Suprapubic skin (tissue), 4 donors: ENCODE measurements at regions not wholly inside any gene's neighbourhood (a gene's known extent, or its start where the extent isn't known, plus 50 kb on each side); places are given as distances from the start of the nearest gene placed in this dataset.

Experiments
- DNase-seq, 2 donors: peaks; one replicate each; pipeline ENCODE4 v3.0.0-alpha.2; 2019; ENCODE audit warnings: low spot score in 2 of 2
- H3K27ac ChIP-seq: fragments of 200-600 bp; sonication (generic); one replicate; pipeline ENCODE4 v1.5.1; 2019
- H3K27me3 ChIP-seq: fragments of 200-600 bp; sonication (generic); one replicate; pipeline ENCODE4 v1.5.1; 2019
- H3K36me3 ChIP-seq: fragments of 200-600 bp; sonication (generic); one replicate; pipeline ENCODE4 v1.5.1; 2019
- H3K4me1 ChIP-seq: fragments of 200-600 bp; sonication (generic); one replicate; pipeline ENCODE4 v1.5.1; 2019
- H3K4me3 ChIP-seq: fragments of 200-600 bp; sonication (generic); one replicate; pipeline ENCODE4 v1.5.1; 2019; ENCODE audit warnings: mild to moderate bottlenecking
- H3K9me3 ChIP-seq: fragments of 200-600 bp; sonication (generic); one replicate; pipeline ENCODE4 v1.5.1; 2019
- EP300 ChIP-seq: sonication (generic); formaldehyde crosslinking; IDR thresholded peaks from one replicate; pipeline ENCODE4 v1.6.1; 2017; ENCODE audit warnings: antibody characterized with exemption
- POLR2A ChIP-seq, 2 donors: fragments of 450-650 bp; IDR thresholded peaks; one replicate each; pipeline ENCODE4 v1.6.1; 2017; ENCODE audit warnings: antibody characterized with exemption in 2 of 2, mild to moderate bottlenecking in 2 of 2, moderate library complexity in 2 of 2
- POLR2AphosphoS5 ChIP-seq, 3 donors: sonication (generic); formaldehyde crosslinking; IDR thresholded peaks; one replicate each; pipeline ENCODE4 v1.6.1; 2017; ENCODE audit warnings: antibody characterized with exemption in 3 of 3
- WGBS: methylation state at CpG from one replicate; pipeline ENCODE4 v1.1.5; 2018; 5-methylcytosine and 5-hydroxymethylcytosine counted together
- TF ChIP-seq, protein P1 (sequence below), 2 donors: fragments of 200-600 bp in 1 of 2; fragments of 450-650 bp in 1 of 2; sonication (generic) in 1 of 2; IDR thresholded peaks; one replicate each; pipeline ENCODE4 v1.5.1; 2016 to 2019; ENCODE audit warnings: antibody characterized with exemption in 2 of 2, mild to moderate bottlenecking in 1 of 2, moderate library complexity in 1 of 2

DNA sequence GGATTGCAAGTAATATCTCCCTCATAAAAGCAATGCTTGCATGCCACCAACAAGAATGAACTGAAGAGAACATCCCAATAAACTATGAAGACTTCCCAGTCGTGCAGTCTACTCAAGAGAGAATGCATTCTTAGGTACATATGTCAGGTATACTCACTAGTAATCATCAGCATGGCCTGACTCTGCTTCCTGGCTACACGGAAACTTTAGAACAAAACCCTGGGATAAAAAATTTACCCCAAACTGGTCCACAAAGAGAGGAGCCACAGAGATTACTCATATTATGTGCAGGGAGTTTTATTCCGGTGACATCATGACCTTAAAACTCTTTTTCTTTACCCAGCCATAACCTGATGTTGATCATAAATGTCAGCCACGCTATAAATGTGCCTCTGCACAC, 57.5 kb upstream of the PAPPA start:
- no peak for DNase-seq
- WGBS, result 78% methylated on average over 4 of the region's 4 CpGs

DNA sequence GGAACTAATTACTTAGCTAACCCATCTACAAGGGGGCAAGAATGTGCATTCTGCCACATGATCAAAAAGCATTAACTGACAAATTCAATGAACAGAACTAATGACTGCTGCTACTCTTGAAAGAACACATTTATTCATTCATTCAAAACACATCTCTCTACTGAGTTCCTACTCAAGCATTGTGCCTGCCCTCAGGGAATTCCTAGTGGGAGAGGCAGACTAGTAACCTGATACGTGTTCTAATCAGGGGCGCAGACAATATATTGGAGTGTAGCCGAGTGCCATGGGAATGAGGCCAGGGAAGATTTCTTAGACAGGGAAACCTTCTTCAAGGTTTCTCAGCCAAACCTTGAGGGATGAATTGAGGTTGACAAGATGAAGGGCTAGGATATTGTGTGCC, 56.7 kb upstream of the PAPPA start:
- DNase-seq, result no peak
- Histone ChIP-seq H3K27ac (no peak overlapping the region), H3K4me3 (no peak overlapping the region), H3K27me3 (no peaks in the 10 kb centered on the region), H3K4me1 (no peaks in the 10 kb centered on the region), H3K9me3 (no peaks in the 10 kb centered on the region), H3K36me3 (no peaks in the 10 kb centered on the region)
- WGBS, result 21% methylated on average over 3 of the region's 3 CpGs
- TF ChIP-seq POLR2AphosphoS5 (IDR thresholded peaks at IDR 0.05) (no peak), POLR2A (IDR thresholded peaks at IDR 0.05) (no peak), EP300 (no peak)
- TF ChIP-seq, protein P1, sequence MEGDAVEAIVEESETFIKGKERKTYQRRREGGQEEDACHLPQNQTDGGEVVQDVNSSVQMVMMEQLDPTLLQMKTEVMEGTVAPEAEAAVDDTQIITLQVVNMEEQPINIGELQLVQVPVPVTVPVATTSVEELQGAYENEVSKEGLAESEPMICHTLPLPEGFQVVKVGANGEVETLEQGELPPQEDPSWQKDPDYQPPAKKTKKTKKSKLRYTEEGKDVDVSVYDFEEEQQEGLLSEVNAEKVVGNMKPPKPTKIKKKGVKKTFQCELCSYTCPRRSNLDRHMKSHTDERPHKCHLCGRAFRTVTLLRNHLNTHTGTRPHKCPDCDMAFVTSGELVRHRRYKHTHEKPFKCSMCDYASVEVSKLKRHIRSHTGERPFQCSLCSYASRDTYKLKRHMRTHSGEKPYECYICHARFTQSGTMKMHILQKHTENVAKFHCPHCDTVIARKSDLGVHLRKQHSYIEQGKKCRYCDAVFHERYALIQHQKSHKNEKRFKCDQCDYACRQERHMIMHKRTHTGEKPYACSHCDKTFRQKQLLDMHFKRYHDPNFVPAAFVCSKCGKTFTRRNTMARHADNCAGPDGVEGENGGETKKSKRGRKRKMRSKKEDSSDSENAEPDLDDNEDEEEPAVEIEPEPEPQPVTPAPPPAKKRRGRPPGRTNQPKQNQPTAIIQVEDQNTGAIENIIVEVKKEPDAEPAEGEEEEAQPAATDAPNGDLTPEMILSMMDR (IDR thresholded peaks at IDR 0.05), result no peak

More for the DNA sequence above, 57.5 kb upstream of the PAPPA start:
- no peaks in the 10 kb centered on the region for H3K9me3 ChIP-seq
- no peaks in the 10 kb centered on the region for H3K27me3 ChIP-seq
- no peaks in the 10 kb centered on the region for H3K36me3 ChIP-seq
- no peak overlapping the region for H3K4me3 ChIP-seq
- H3K4me1 ChIP-seq, result no peaks in the 10 kb centered on the region
- TF ChIP-seq POLR2A (IDR thresholded peaks at IDR 0.05) (no peak), EP300 (no peak), POLR2AphosphoS5 (IDR thresholded peaks at IDR 0.05) (no peak)
- TF ChIP-seq, protein P1 (IDR thresholded peaks at IDR 0.05), result no peak
- no peak overlapping the region for H3K27ac ChIP-seq

DNA sequence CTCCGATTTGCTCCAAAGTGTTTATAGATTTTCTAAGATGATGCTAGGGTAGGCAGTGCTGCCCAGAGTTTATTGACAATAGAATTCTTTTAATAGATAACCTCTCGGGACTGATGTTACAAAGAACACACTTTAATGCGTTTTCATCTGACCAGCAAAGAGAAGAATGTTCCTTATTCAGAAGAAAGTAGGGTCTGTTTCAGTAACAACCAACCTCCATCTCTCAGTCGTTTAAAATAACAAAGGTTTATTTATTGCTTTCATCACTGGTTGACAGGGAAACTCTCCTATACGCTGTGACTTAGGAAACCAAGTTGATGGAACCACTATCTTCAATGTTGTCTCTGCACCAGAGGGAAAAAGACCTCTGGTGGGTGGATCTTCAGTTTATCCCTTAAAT, 55.1 kb upstream of the PAPPA start:
- TF ChIP-seq EP300, result no peak
- no peak for TF ChIP-seq POLR2AphosphoS5 (IDR thresholded peaks at IDR 0.05)
- no peak for TF ChIP-seq POLR2A (IDR thresholded peaks at IDR 0.05)
- TF ChIP-seq, protein P1 (IDR thresholded peaks at IDR 0.05), result no peak
- DNase-seq, result no peak
- H3K9me3 ChIP-seq, result no peaks in the 10 kb centered on the region
- no peak overlapping the region for H3K27ac ChIP-seq
- no peaks in the 10 kb centered on the region for H3K4me1 ChIP-seq
- H3K36me3 ChIP-seq, result no peaks in the 10 kb centered on the region
- H3K27me3 ChIP-seq, result no peaks in the 10 kb centered on the region
- H3K4me3 ChIP-seq, result no peak overlapping the region
- 64% methylated on average over 5 of the region's 5 CpGs for WGBS

DNA sequence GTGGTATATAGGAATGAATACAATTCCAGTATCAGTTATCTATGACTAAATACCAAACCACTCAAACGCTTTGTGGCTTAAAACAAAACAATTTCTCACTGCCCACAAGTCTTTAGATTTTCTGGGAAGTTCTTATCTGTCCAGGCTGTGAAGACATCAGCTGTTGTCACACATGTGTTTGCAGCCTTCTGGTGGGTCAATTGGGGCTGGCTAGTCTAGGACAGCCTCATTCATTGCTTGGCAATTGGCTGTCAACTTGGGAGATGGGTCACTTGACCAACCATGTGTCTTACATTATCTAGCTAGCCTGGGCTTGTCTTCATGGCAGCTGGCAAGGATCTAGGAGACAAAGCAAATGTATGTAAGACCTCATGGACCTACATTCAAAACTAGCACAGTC, 53.8 kb upstream of the PAPPA start:
- Histone ChIP-seq H3K4me1 (no peaks in the 10 kb centered on the region), H3K4me3 (no peak overlapping the region), H3K9me3 (no peaks in the 10 kb centered on the region), H3K27ac (no peak overlapping the region), H3K27me3 (no peaks in the 10 kb centered on the region), H3K36me3 (no peaks in the 10 kb centered on the region)
- 82% methylated on average over 1 of the region's 1 CpG for WGBS
- TF ChIP-seq EP300 (no peak), POLR2A (IDR thresholded peaks at IDR 0.05) (no peak), POLR2AphosphoS5 (IDR thresholded peaks at IDR 0.05) (no peak)
- TF ChIP-seq, protein P1 (IDR thresholded peaks at IDR 0.05), result no peak
- no peak for DNase-seq

DNA sequence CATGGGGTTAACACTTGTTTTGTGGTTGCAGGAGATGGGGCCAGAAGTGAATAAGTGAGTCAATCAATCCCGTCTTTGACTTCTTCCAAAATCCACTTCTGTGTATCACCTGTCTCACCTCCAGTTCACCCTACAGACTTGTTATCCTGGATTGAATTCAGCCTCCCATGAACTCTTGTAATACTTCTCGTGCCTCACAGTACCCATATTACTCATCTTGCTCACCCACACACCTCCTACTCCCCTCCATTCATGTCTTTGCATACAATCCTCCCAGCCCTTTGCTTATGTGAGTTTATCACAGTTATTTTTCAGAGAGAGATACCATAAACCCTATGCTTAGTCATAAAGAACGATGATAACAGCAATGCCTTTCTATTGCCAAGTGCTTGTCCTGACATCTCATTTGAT, 52.9 kb upstream of the PAPPA start:
- no peak overlapping the region for H3K27ac ChIP-seq
- TF ChIP-seq, protein P1 (IDR thresholded peaks at IDR 0.05), result no peak
- TF ChIP-seq EP300, result no peak
- no peak for TF ChIP-seq POLR2AphosphoS5 (IDR thresholded peaks at IDR 0.05)
- TF ChIP-seq POLR2A (IDR thresholded peaks at IDR 0.05), result no peak
- DNase-seq, result no peak
- no peaks in the 10 kb centered on the region for H3K9me3 ChIP-seq
- H3K27me3 ChIP-seq, result no peaks in the 10 kb centered on the region
- no peak overlapping the region for H3K4me3 ChIP-seq
- H3K36me3 ChIP-seq, result no peaks in the 10 kb centered on the region
- WGBS, result 53% methylated on average over 3 of the region's 3 CpGs
- H3K4me1 ChIP-seq, result no peaks in the 10 kb centered on the region
